ENCODE measurements at regions not wholly inside any gene's neighbourhood (a gene's known extent, or its start where the extent isn't known, plus 50 kb on each side); places are given as distances from the start of the nearest gene placed in this dataset.

DNA sequence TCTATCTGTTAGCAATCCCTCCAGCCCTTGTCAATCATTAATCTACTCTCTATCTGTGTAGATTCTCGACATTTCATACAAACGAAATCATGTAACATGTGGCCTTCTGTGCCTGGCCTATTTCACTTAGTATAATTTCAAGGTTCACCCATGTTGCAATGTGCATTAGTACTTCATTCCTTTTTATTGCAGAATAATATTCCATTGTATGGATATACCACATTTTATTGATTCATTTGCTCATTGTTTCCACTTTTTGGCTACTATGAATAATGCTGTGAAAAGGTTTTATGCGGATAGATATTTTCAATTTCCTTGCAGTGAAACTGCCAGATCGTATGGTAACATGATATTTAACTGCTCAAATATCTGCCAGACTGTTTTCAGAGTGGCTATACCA lies 100.1 kb downstream of the MIAT start:
- TF ChIP-seq, protein P1, sequence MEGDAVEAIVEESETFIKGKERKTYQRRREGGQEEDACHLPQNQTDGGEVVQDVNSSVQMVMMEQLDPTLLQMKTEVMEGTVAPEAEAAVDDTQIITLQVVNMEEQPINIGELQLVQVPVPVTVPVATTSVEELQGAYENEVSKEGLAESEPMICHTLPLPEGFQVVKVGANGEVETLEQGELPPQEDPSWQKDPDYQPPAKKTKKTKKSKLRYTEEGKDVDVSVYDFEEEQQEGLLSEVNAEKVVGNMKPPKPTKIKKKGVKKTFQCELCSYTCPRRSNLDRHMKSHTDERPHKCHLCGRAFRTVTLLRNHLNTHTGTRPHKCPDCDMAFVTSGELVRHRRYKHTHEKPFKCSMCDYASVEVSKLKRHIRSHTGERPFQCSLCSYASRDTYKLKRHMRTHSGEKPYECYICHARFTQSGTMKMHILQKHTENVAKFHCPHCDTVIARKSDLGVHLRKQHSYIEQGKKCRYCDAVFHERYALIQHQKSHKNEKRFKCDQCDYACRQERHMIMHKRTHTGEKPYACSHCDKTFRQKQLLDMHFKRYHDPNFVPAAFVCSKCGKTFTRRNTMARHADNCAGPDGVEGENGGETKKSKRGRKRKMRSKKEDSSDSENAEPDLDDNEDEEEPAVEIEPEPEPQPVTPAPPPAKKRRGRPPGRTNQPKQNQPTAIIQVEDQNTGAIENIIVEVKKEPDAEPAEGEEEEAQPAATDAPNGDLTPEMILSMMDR (IDR thresholded peaks at IDR 0.05 in 4 of 5, conservative IDR thresholded peaks at IDR 0.05 in 1 of 5) = no peak
- no peak for TF ChIP-seq POLR2A (IDR thresholded peaks at IDR 0.05)

Data from gastrocnemius medialis (tissue), 4 donors.